GM10248 (cell line): ENCODE measurements at regions not wholly inside any gene's neighbourhood (a gene's known extent, or its start where the extent isn't known, plus 50 kb on each side); places are given as distances from the start of the nearest gene placed in this dataset.
A peak's percentile ranks its signal among the peaks of the same experiment; 100 is the strongest.
"Not testable (repeated sequence)": the region's sequence is repeated elsewhere in the genome, so short reads cannot be mapped to it uniquely, and the experiment has no call there.

Experiments used
- CTCF ChIA-PET: fragments of 300-600 bp; sonication (Branson Sonifier 250); formaldehyde crosslinking; extraction: SDS; loops from one replicate; lab custom pipeline; 2021; ENCODE audit warnings: antibody characterized with exemption; lab: Yijun Ruan, JAX
- POLR2A ChIA-PET: fragments of 350-650 bp; sonication (Branson Sonifier 250); formaldehyde crosslinking; extraction: SDS; loops from one replicate; lab custom pipeline; 2020; ENCODE audit warnings: antibody characterized with exemption; lab: Yijun Ruan, JAX
- DNase-seq: peaks from one replicate; pipeline ENCODE4 v3.0.0; 2012; ENCODE audit errors: extremely low spot score
- CTCF ChIP-seq: IDR thresholded peaks from 2 replicates; pipeline ENCODE4 v1.5.1; 2012; ENCODE audit warnings: mild to moderate bottlenecking, low read depth; ENCODE audit errors: extremely low read depth, missing control alignments, control extremely low read depth

DNA sequence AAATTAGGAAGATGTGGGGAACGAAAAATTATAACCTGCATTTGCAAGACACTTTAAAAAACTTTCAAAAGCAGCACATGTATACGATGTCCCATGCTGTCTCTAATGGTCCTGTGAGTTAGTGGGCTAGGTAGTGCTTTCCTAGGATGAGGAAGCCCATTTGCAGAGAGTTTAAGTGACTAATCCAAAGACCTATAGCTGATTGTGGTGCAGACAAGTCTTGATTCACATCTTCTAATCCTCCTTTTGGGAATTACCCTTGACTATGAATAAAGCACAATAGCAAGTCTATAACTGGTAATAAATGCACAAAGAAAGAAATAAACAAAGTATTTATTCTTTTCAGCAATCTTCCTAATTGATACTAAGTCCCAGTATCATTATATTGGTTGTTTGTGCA lies 234.6 kb upstream of the FANCL start:
- DNase-seq, result no peak
- ChIA-PET CTCF (interaction anchor here (1.2 kb wide), 1 partner anchor 739 kb away, joined by 3 read pairs; no protein-coding TSS in a partner anchor), POLR2A (no interaction called here)
- TF ChIP-seq CTCF, result no peak

GRCh38 chr2:58473165-58473564 lies 232.0 kb upstream of the FANCL start:
- ChIA-PET CTCF (no interaction called here), POLR2A (no interaction called here)
- no peak for DNase-seq
- TF ChIP-seq CTCF, result no peak

DNA sequence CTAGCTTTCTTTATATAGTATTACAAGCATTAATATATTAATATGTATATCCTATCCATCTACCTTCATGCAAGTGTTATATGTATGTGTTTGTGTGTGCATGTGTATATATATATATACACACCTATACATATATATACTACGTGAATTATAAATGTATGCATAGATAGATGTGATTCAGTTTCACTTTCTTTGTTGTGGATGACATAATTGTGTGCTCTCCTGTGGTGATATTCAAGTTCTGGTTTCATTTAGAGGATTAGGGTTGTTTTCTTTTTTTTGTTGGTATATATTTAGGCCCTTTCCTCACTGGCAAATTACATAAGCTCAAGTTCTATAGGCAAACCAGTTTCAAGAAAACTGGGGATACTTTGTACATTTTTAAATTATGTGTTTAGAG lies 225.7 kb upstream of the FANCL start:
- ChIA-PET POLR2A (no interaction called here), CTCF (interaction anchor here (0.7 to 3.3 kb wide), 2 partner anchors 10 to 707 kb away, joined by 3 to 13 read pairs; no protein-coding TSS in a partner anchor)
- no peak for DNase-seq
- no peak for TF ChIP-seq CTCF

GRCh38 chr2:58466021-58466420 lies 224.9 kb upstream of the FANCL start:
- CTCF ChIA-PET, result interaction anchor here (0.7 to 3.3 kb wide), 4 partner anchors 9 to 706 kb away, joined by 3 to 13 read pairs (median 4); no protein-coding TSS in a partner anchor
- DNase-seq, POLR2A ChIA-PET: not testable (repeated sequence)

DNA sequence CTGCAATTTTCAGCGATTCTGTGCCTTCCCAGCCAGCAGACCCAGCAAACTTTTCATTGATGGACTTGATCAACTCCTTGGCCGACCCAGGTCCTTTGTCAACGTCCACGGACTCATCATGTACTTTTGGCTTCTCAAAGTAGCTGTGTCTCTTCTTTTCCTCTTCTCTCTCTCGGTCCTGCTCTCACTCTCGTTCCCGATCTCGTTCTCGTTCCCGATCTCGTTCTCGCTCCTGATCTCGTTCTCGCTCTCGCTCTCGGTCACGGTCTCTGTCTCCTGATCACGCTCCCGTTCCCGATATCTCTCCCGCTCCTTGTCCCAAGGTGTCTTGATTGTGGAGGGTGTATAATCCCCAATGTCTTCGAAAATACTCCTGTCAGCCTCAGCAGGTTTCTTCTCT lies 219.5 kb upstream of the FANCL start:
- no peak for TF ChIP-seq CTCF
- ChIA-PET CTCF (interaction anchor here (6.8 kb wide), 1 partner anchor 12 kb away, joined by 34 read pairs; no protein-coding TSS in a partner anchor), POLR2A (no interaction called here)
- DNase-seq, result no peak

DNA sequence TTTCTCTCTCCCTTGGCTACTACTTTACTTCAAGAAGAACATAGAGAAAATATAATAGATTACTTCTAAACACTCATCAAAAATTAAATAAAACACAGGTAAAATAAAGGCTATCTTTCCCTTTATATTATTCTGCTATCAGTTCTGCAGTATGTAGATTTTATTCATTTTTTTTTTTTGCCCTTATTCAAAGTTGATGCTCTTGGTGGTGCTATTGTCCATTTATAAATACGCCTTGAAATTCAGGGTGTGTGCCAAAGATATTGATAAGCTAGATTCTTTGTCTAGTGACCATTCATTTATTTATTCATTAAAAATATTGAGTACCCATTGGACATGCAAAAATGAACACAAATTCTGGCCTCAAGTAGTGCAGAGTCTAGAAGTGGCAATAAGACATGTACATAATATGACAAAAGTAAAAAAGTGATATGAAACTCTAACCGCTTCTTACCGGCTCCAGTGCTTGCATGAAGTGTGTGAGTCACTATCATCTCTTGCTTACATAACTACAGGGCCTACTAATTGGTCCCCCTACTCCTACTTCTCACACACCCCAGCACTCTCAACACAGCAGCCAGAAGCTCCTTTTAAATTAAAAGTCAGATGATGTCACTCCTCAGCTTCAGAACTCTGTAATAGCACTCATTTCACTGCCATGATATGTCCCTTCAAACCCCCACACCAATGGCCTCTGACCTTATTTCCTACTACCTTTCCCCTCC lies 208.3 kb upstream of the FANCL start:
- peak; percentile 59 for DNase-seq
- TF ChIP-seq CTCF, result no peak
- CTCF ChIA-PET, result interaction anchor here (1.0 to 3.1 kb wide), 6 partner anchors 10 to 692 kb away, joined by 3 to 34 read pairs (median 6); no protein-coding TSS in a partner anchor
- POLR2A ChIA-PET, result no interaction called here

GRCh38 chr2:58448845-58449244 lies 207.7 kb upstream of the FANCL start:
- ChIA-PET POLR2A (no interaction called here), CTCF (interaction anchor here (0.8 to 3.1 kb wide), 11 partner anchors 11 to 692 kb away, joined by 3 to 34 read pairs (median 8); no protein-coding TSS in a partner anchor)
- no peak for TF ChIP-seq CTCF
- DNase-seq, result no peak
